B cell (primary cell): ENCODE measurements at regions not wholly inside any gene's neighbourhood (a gene's known extent, or its start where the extent isn't known, plus 50 kb on each side); places are given as distances from the start of the nearest gene placed in this dataset.

ENCODE experiments used
- ATAC-seq: fragments of 200-7000 bp; cut with Tn5 transposase; one replicate; pipeline ENCODE4 v1.10.0; 2021; ENCODE audit warnings: low read depth, mild to moderate bottlenecking, moderate number of reproducible peaks, moderate library complexity
- CTCF ChIA-PET: fragments of 350-600 bp; sonication (Branson Sonifier 250); formaldehyde crosslinking; loops from one replicate; lab custom pipeline; 2021; ENCODE audit warnings: antibody characterized with exemption, inconsistent platforms; lab: Charles Lee
- POLR2A ChIA-PET: fragments of 350-600 bp; sonication (Branson Sonifier 250); formaldehyde crosslinking; loops from one replicate; lab custom pipeline; 2021; ENCODE audit warnings: antibody characterized with exemption; lab: Charles Lee
- DNase-seq: peaks from one replicate; pipeline ENCODE4 v3.0.0; 2013
- H2AFZ ChIP-seq: 2 replicates; pipeline ENCODE4 v1.6.1; 2012; ENCODE audit warnings: mild to moderate bottlenecking, low read depth, low read length; ENCODE audit not compliant: insufficient read depth, poor library complexity, severe bottlenecking
- H3K27ac ChIP-seq, 2 donors: 1 replicate in 1 of 2; 2 replicates in 1 of 2; pipeline ENCODE4 v1.5.1; 2012 to 2013; ENCODE audit warnings: low read length in 2 of 2, mild to moderate bottlenecking in 2 of 2, moderate library complexity in 1 of 2
- H3K27me3 ChIP-seq, 4 experiments: fragments of 200-600 bp in 1 of 4; sonication (generic) in 1 of 4; replicated peaks in 1 of 4; 1 replicate in 2 of 4; 2 replicates in 2 of 4; pipeline versions ENCODE4 v1.6.1 to v1.7.0; 2013 to 2016; ENCODE audit warnings: low read length in 3 of 4, mild to moderate bottlenecking in 2 of 4, mixed read lengths in 1 of 4, moderate library complexity in 1 of 4; ENCODE audit not compliant: insufficient read depth in 4 of 4, control insufficient read depth in 3 of 4; ENCODE audit errors: control extremely low read depth in 1 of 4
- H3K36me3 ChIP-seq, 2 experiments: replicated peaks in 1 of 2; 1 replicate in 1 of 2; 2 replicates in 1 of 2; pipeline versions ENCODE4 v1.6.1 to v1.7.1; 2013; ENCODE audit warnings: low read length in 1 of 2; ENCODE audit not compliant: insufficient read depth in 2 of 2, control insufficient read depth in 1 of 2; ENCODE audit errors: control extremely low read depth in 1 of 2, extremely low read depth in 1 of 2
- H3K4me1 ChIP-seq, 2 donors: fragments of 200-600 bp in 1 of 2; sonication (generic) in 1 of 2; 1 replicate in 1 of 2; 2 replicates in 1 of 2; pipeline versions ENCODE4 v1.5.1 to v1.6.1; 2013 to 2017; ENCODE audit warnings: low read length in 2 of 2; ENCODE audit not compliant: control insufficient read depth in 2 of 2, insufficient read depth in 2 of 2
- H3K4me2 ChIP-seq: replicated peaks from 2 replicates; pipeline ENCODE3; 2012; ENCODE audit warnings: mild to moderate bottlenecking, low read depth, low read length; ENCODE audit not compliant: poor library complexity, severe bottlenecking
- H3K4me3 ChIP-seq, 5 experiments: fragments of 200-600 bp in 1 of 5; sonication (generic) in 1 of 5; 1 replicate in 3 of 5; 2 replicates in 2 of 5; pipeline versions ENCODE4 v1.5.1 to v1.7.0; 2011 to 2016; ENCODE audit warnings: low read length in 4 of 5, mild to moderate bottlenecking in 4 of 5, low read depth in 2 of 5, control low read depth in 1 of 5, moderate library complexity in 1 of 5; ENCODE audit not compliant: insufficient read depth in 1 of 5; ENCODE audit errors: control extremely low read depth in 1 of 5, extremely low read depth in 1 of 5
- H3K79me2 ChIP-seq: fragments of 200-600 bp; sonication (generic); one replicate; pipeline ENCODE4 v1.6.0; 2016; ENCODE audit warnings: low read length; ENCODE audit not compliant: control insufficient read depth, insufficient read depth
- H3K9ac ChIP-seq: fragments of 200-600 bp; sonication (generic); 2 replicates; pipeline ENCODE4 v1.6.1; 2017; ENCODE audit warnings: mild to moderate bottlenecking, low read length, moderate library complexity
- H3K9me3 ChIP-seq, 3 donors: one replicate each; pipeline versions ENCODE4 v1.6.1 to v1.7.1; 2013; ENCODE audit warnings: low read length in 2 of 3; ENCODE audit not compliant: control insufficient read depth in 2 of 3, insufficient read depth in 1 of 3; ENCODE audit errors: control extremely low read depth in 1 of 3
- H4K20me1 ChIP-seq: 2 replicates; pipeline ENCODE4 v1.6.0; 2012; ENCODE audit warnings: mild to moderate bottlenecking, low read length; ENCODE audit not compliant: insufficient read depth, control insufficient read depth, poor library complexity, severe bottlenecking
- H3K27ac Mint-ChIP-seq: one replicate; pipeline ENCODE4 v1.8.0; 2021; ENCODE audit warnings: mixed read lengths
- H3K27me3 Mint-ChIP-seq: one replicate; pipeline ENCODE4 v1.8.0; 2021; ENCODE audit warnings: mixed read lengths
- H3K4me1 Mint-ChIP-seq: one replicate; pipeline ENCODE4 v1.8.0; 2021; ENCODE audit warnings: mixed read lengths
- H3K4me3 Mint-ChIP-seq: one replicate; pipeline ENCODE4 v1.8.0; 2021; ENCODE audit warnings: mixed read lengths
- H3K9me3 Mint-ChIP-seq: one replicate; pipeline ENCODE4 v1.8.0; 2022; ENCODE audit warnings: mixed read lengths; ENCODE audit not compliant: insufficient read depth
- CTCF ChIP-seq: fragments of 200-600 bp; IDR thresholded peaks from one replicate; pipeline ENCODE4 v1.8.0; 2022; ENCODE audit warnings: antibody characterized with exemption, mild to moderate bottlenecking
- EZH2 ChIP-seq: IDR thresholded peaks from 2 replicates; pipeline ENCODE4 v1.6.1; 2012; ENCODE audit warnings: borderline replicate concordance, low read depth, mild to moderate bottlenecking, moderate library complexity, low read length; ENCODE audit not compliant: insufficient read depth, poor library complexity, severe bottlenecking
- WGBS: methylation state at CpG from one replicate; pipeline ENCODE4 v1.1.5; 2013; ENCODE audit warnings: missing lambda C conversion rate; ENCODE audit not compliant: insufficient coverage; 5-methylcytosine and 5-hydroxymethylcytosine counted together
- intact Hi-C: fragments of 100-400 bp; cut with micrococcal nuclease; formaldehyde crosslinking; loops from one replicate; pipeline ENCODE4 v1.10.0; 2022

GRCh38 chr15:87626860-87627259 lies 629.7 kb downstream of the NTRK3 start:
- no peaks in the 10 kb centered on the region for H3K27me3 ChIP-seq
- no peaks in the 10 kb centered on the region for H3K27me3 Mint-ChIP-seq
- H3K27ac ChIP-seq, result no peak overlapping the region
- H3K4me1 ChIP-seq, result no peaks in the 10 kb centered on the region
- H3K4me3 ChIP-seq, result no peak overlapping the region
- H3K9me3 Mint-ChIP-seq, result peaks cover 5% of the 10 kb centered on the region
- no peak overlapping the region for H3K27ac Mint-ChIP-seq
- H3K4me2 ChIP-seq, result no peak overlapping the region
- DNase-seq, result no peak
- no peaks in the 10 kb centered on the region for H3K4me1 Mint-ChIP-seq
- 86% methylated on average over 1 of the region's 4 CpGs for WGBS
- H4K20me1 ChIP-seq, result no peaks in the 10 kb centered on the region
- H2AFZ ChIP-seq, result no peak overlapping the region
- CTCF ChIA-PET, result no interaction called here
- intact Hi-C loops, result no loop called here
- TF ChIP-seq CTCF (no peak), EZH2 (no peak)
- H3K9ac ChIP-seq, result no peak overlapping the region
- peaks cover 0 to 1% (median 0%) of the 10 kb centered on the region in 3 donors for H3K9me3 ChIP-seq
- ATAC-seq, result no peak
- no peaks in the 10 kb centered on the region for H3K79me2 ChIP-seq
- POLR2A ChIA-PET, result no interaction called here
- H3K4me3 Mint-ChIP-seq, result no peak overlapping the region
- no peaks in the 10 kb centered on the region for H3K36me3 ChIP-seq

DNA sequence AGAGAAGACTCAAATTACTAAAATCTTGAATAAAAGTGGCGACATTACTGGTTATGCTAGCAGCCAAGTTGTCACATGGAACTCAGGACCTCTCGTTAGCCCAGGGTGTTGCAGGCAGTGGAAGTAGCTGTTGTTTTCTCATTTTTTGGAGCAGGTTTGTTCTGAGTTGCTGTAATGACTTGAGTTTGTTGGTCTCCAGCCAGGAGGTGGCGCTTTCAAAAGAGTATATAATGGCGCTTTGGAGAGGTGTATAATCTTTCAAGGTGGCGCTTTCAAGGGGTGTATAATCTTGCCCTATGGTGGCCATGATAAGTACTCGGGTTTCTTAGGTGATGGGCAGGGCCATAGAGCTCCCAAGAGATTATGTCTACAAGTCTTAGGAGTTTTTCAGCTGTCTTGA lies 632.7 kb downstream of the NTRK3 start:
- H3K27ac Mint-ChIP-seq, result no peak overlapping the region
- CTCF ChIA-PET, result no interaction called here

More for the DNA sequence above, 632.7 kb downstream of the NTRK3 start:
- no peak for ATAC-seq
- Histone ChIP-seq H3K27ac (no peak overlapping the region), H3K27me3 (no peaks in the 10 kb centered on the region), H3K9me3 (peaks cover 0 to 2% (median 1%) of the 10 kb centered on the region in 3 donors), H3K4me2 (no peak overlapping the region), H2AFZ (no peak overlapping the region), H3K36me3 (no peaks in the 10 kb centered on the region), H3K9ac (no peak overlapping the region), H3K79me2 (no peaks in the 10 kb centered on the region), H4K20me1 (no peaks in the 10 kb centered on the region), H3K4me1 (no peaks in the 10 kb centered on the region), H3K4me3 (no peak overlapping the region)
- DNase-seq, result no peak
- POLR2A ChIA-PET, result no interaction called here
- Mint-ChIP-seq H3K9me3 (peaks cover 9% of the 10 kb centered on the region), H3K4me1 (no peaks in the 10 kb centered on the region), H3K27me3 (no peaks in the 10 kb centered on the region), H3K4me3 (no peak overlapping the region)
- 65% methylated on average over 6 of the region's 6 CpGs for WGBS
- TF ChIP-seq CTCF, result no peak
- no peak for TF ChIP-seq EZH2
- intact Hi-C loops, result no loop called here
